ENCODE measurements at regions not wholly inside any gene's neighbourhood (a gene's known extent, or its start where the extent isn't known, plus 50 kb on each side); places are given as distances from the start of the nearest gene placed in this dataset.
A peak's percentile ranks its signal among the peaks of the same experiment; 100 is the strongest.
"Not testable (repeated sequence)": the region's sequence is repeated elsewhere in the genome, so short reads cannot be mapped to it uniquely, and the experiment has no call there.

- DNase-seq (ENCODE audit: extremely low spot score), result no peak
- TF ChIP-seq ARNT (IDR thresholded peaks at IDR 0.05), result no peak
- TF ChIP-seq CTBP1 (IDR thresholded peaks at IDR 0.05; ENCODE audit: borderline replicate concordance), result no peak
- TF ChIP-seq ELF4 (IDR thresholded peaks at IDR 0.05), result no peak
- no peak for TF ChIP-seq SUZ12 (IDR thresholded peaks at IDR 0.05)
- no peak for TF ChIP-seq FOXK2 (IDR thresholded peaks at IDR 0.05)
- no peak for TF ChIP-seq SP1 (IDR thresholded peaks at IDR 0.05)
- no peak for TF ChIP-seq FOXM1 (IDR thresholded peaks at IDR 0.05; ENCODE audit: borderline replicate concordance)
- TF ChIP-seq TARDBP (IDR thresholded peaks at IDR 0.05), result no peak
- no peak for TF ChIP-seq FOXA1 (IDR thresholded peaks at IDR 0.05)
- TF ChIP-seq BHLHE40 (IDR thresholded peaks at IDR 0.05; ENCODE audit: borderline replicate concordance), result no peak
- TF ChIP-seq LEF1 (IDR thresholded peaks at IDR 0.05; ENCODE audit: borderline replicate concordance), result no peak
- TF ChIP-seq NFRKB (IDR thresholded peaks at IDR 0.05), result no peak
- no peak for TF ChIP-seq L3MBTL2 (conservative IDR thresholded peaks at IDR 0.05)
- no peak for TF ChIP-seq HDGF (IDR thresholded peaks at IDR 0.05; ENCODE audit: borderline replicate concordance)
- TF ChIP-seq ZNF384 (IDR thresholded peaks at IDR 0.05), result no peak
- TF ChIP-seq, protein P1, sequence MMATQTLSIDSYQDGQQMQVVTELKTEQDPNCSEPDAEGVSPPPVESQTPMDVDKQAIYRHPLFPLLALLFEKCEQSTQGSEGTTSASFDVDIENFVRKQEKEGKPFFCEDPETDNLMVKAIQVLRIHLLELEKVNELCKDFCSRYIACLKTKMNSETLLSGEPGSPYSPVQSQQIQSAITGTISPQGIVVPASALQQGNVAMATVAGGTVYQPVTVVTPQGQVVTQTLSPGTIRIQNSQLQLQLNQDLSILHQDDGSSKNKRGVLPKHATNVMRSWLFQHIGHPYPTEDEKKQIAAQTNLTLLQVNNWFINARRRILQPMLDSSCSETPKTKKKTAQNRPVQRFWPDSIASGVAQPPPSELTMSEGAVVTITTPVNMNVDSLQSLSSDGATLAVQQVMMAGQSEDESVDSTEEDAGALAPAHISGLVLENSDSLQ (IDR thresholded peaks at IDR 0.05), result no peak
- POLR2A ChIA-PET, result no interaction called here
- CTCF ChIA-PET, result no interaction called here
These were observed 55.1 kb upstream of the F9 start for GRCh38 chrX:139475432-139475831.

GRCh38 chrX:139461945-139462344 lies 68.6 kb upstream of the F9 start:
- DNase-seq (ENCODE audit: extremely low spot score); POLR2A ChIA-PET; CTCF ChIA-PET: not testable (repeated sequence)

DNA sequence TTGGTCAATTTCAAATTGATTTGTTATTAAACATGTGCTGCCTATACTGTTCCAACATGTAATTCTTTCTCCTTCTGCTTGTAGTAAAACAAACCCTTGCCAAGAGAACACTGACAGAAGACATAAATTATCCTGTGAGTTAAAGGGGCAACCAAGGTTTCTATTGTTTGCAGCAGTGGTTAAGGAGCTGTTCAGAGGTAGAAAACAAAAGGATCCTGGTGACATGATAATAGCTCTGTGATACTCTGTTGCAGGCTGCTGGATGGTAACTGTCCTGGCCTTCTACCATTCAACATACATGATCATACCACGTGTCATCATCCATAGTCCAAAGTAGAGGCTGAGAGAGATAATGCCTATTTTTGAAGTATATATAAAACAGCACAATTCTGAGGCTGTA lies 75.8 kb upstream of the F9 start:
- ChIA-PET POLR2A (no interaction called here), CTCF (no interaction called here)
- no peak for DNase-seq (ENCODE audit: extremely low spot score)
- TF ChIP-seq BHLHE40 (IDR thresholded peaks at IDR 0.05; ENCODE audit: borderline replicate concordance), result no peak
- no peak for TF ChIP-seq SP1 (IDR thresholded peaks at IDR 0.05)
- no peak for TF ChIP-seq FOXM1 (IDR thresholded peaks at IDR 0.05; ENCODE audit: borderline replicate concordance)
- no peak for TF ChIP-seq CTBP1 (IDR thresholded peaks at IDR 0.05; ENCODE audit: borderline replicate concordance)
- TF ChIP-seq ELF4 (IDR thresholded peaks at IDR 0.05), result no peak
- no peak for TF ChIP-seq NFRKB (IDR thresholded peaks at IDR 0.05)
- TF ChIP-seq FOXK2 (IDR thresholded peaks at IDR 0.05), result no peak
- no peak for TF ChIP-seq ARNT (IDR thresholded peaks at IDR 0.05)
- TF ChIP-seq LEF1 (IDR thresholded peaks at IDR 0.05; ENCODE audit: borderline replicate concordance), result no peak
- no peak for TF ChIP-seq HDGF (IDR thresholded peaks at IDR 0.05; ENCODE audit: borderline replicate concordance)
- TF ChIP-seq TARDBP (IDR thresholded peaks at IDR 0.05), result no peak
- no peak for TF ChIP-seq SUZ12 (IDR thresholded peaks at IDR 0.05)

- TF ChIP-seq NFRKB (IDR thresholded peaks at IDR 0.05) (no peak), FOXK2 (IDR thresholded peaks at IDR 0.05) (no peak), TARDBP (IDR thresholded peaks at IDR 0.05) (no peak), SUZ12 (IDR thresholded peaks at IDR 0.05) (no peak), CTBP1 (IDR thresholded peaks at IDR 0.05; ENCODE audit: borderline replicate concordance) (no peak), ZNF384 (IDR thresholded peaks at IDR 0.05) (no peak), LEF1 (IDR thresholded peaks at IDR 0.05; ENCODE audit: borderline replicate concordance) (no peak), HDGF (IDR thresholded peaks at IDR 0.05; ENCODE audit: borderline replicate concordance) (no peak), ARNT (IDR thresholded peaks at IDR 0.05) (no peak), FOXA1 (IDR thresholded peaks at IDR 0.05) (no peak), ELF4 (IDR thresholded peaks at IDR 0.05) (no peak), L3MBTL2 (conservative IDR thresholded peaks at IDR 0.05) (no peak), BHLHE40 (IDR thresholded peaks at IDR 0.05; ENCODE audit: borderline replicate concordance) (no peak), SP1 (IDR thresholded peaks at IDR 0.05) (no peak), FOXM1 (IDR thresholded peaks at IDR 0.05; ENCODE audit: borderline replicate concordance) (no peak)
- TF ChIP-seq, protein P1 (IDR thresholded peaks at IDR 0.05), result no peak
- ChIA-PET CTCF (no interaction called here), POLR2A (no interaction called here)
- no peak for DNase-seq (ENCODE audit: extremely low spot score)
These were observed 81.5 kb upstream of the F9 start for GRCh38 chrX:139448996-139449395.

DNA sequence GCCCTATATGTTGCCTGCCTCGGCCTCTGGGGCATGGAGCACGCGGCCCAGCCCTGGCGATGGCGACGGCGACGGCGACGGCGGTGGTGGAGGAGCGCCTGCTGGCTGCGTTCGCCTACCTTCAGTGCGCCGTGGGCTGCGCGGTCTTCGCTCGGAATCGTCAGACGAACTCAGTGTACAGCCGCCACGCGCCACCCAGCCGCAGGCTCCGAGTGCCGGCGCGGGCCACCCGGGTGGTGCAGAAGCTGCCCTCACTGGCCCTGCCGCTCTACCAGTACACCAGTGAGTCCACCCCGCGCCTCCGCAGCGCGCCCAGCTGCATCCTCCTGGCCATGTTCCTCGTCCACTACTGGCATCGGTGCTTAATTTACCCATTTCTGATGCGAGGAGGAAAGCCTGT lies 83.7 kb upstream of the F9 start:
- ChIA-PET POLR2A (no interaction called here), CTCF (no interaction called here)
- DNase-seq (ENCODE audit: extremely low spot score), result no peak
- TF ChIP-seq CTBP1 (IDR thresholded peaks at IDR 0.05; ENCODE audit: borderline replicate concordance) (no peak), FOXM1 (IDR thresholded peaks at IDR 0.05; ENCODE audit: borderline replicate concordance) (no peak), L3MBTL2 (conservative IDR thresholded peaks at IDR 0.05) (no peak), ZNF384 (IDR thresholded peaks at IDR 0.05) (no peak), FOXK2 (IDR thresholded peaks at IDR 0.05) (no peak), LEF1 (IDR thresholded peaks at IDR 0.05; ENCODE audit: borderline replicate concordance) (no peak), HDGF (IDR thresholded peaks at IDR 0.05; ENCODE audit: borderline replicate concordance) (no peak)

- DNase-seq (ENCODE audit: extremely low spot score), result peak; percentile 13
- POLR2A ChIA-PET, result no interaction called here
- TF ChIP-seq LEF1 (IDR thresholded peaks at IDR 0.05; ENCODE audit: borderline replicate concordance), result no peak
- no peak for TF ChIP-seq ARNT (IDR thresholded peaks at IDR 0.05)
- TF ChIP-seq L3MBTL2 (conservative IDR thresholded peaks at IDR 0.05), result no peak
- no peak for TF ChIP-seq TARDBP (IDR thresholded peaks at IDR 0.05)
- TF ChIP-seq SUZ12 (IDR thresholded peaks at IDR 0.05), result no peak
- TF ChIP-seq BHLHE40 (IDR thresholded peaks at IDR 0.05; ENCODE audit: borderline replicate concordance), result no peak
- no peak for TF ChIP-seq FOXA1 (IDR thresholded peaks at IDR 0.05)
- no peak for TF ChIP-seq FOXM1 (IDR thresholded peaks at IDR 0.05; ENCODE audit: borderline replicate concordance)
- no peak for TF ChIP-seq NFRKB (IDR thresholded peaks at IDR 0.05)
- TF ChIP-seq, protein P1 (IDR thresholded peaks at IDR 0.05), result no peak
- no peak for TF ChIP-seq ZNF384 (IDR thresholded peaks at IDR 0.05)
- TF ChIP-seq FOXK2 (IDR thresholded peaks at IDR 0.05), result no peak
- no peak for TF ChIP-seq HDGF (IDR thresholded peaks at IDR 0.05; ENCODE audit: borderline replicate concordance)
- TF ChIP-seq SP1 (IDR thresholded peaks at IDR 0.05), result no peak
- TF ChIP-seq CTBP1 (IDR thresholded peaks at IDR 0.05; ENCODE audit: borderline replicate concordance), result no peak
- TF ChIP-seq ELF4 (IDR thresholded peaks at IDR 0.05), result no peak
- CTCF ChIA-PET, result no interaction called here
These were observed 100.6 kb upstream of the F9 start for GRCh38 chrX:139429913-139430312.
